Activated CD4-positive, alpha-beta T cell treated with anti-CD3 and anti-CD28 coated beads for 1 hour (primary cell): ENCODE measurements at regions not wholly inside any gene's neighbourhood (a gene's known extent, or its start where the extent isn't known, plus 50 kb on each side); places are given as distances from the start of the nearest gene placed in this dataset.
A peak's percentile ranks its signal among the peaks of the same experiment; 100 is the strongest.
"Not testable (repeated sequence)": the region's sequence is repeated elsewhere in the genome, so short reads cannot be mapped to it uniquely, and the experiment has no call there.

Source experiments
- DNase-seq: peaks from one replicate; pipeline ENCODE4 v3.0.0-alpha.2; 2020

DNA sequence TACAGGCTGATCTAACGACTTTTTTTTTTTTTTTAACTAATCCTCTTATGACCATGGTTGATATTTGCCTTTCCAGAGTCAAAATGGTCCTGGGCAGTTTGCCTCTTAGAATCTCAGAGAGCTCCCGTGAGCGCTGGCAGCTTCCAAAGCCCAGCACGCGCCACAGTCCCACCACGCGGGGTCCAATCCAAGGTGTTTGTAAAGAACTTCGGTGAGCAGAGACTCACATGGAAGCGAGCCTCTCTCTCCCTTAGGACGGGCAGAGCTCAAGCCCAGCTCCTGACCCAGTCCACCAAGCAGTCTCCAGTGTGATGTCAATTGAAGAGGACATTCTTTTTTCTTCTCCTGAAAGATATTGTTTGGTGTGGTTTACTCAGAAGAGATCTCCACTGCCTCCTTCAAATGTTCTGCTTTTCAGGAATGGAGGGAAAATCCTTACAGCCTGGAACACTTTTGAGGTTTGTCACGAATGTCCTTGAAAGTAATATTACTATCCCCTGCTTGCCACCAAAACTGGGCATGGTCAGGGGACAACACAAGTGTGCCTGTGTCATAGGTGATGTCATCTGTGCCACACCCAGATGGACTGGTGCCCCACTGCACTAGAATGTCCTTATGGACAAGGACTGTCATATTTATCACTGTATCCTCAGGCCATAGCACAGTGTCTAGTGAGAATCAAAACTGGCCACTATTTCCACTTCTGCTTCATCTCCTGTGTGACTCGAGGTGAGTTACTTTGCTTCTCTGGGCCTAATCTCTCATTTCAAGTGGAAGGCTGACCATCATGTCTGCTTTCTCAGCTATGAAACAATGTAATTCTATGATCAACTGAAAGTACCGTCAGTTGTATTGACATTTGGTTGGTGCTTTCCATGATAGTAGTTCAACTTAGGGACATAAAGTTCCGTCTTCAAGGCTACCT is 97.4 kb upstream of the EDEM3 start:
- no peak for DNase-seq

DNA sequence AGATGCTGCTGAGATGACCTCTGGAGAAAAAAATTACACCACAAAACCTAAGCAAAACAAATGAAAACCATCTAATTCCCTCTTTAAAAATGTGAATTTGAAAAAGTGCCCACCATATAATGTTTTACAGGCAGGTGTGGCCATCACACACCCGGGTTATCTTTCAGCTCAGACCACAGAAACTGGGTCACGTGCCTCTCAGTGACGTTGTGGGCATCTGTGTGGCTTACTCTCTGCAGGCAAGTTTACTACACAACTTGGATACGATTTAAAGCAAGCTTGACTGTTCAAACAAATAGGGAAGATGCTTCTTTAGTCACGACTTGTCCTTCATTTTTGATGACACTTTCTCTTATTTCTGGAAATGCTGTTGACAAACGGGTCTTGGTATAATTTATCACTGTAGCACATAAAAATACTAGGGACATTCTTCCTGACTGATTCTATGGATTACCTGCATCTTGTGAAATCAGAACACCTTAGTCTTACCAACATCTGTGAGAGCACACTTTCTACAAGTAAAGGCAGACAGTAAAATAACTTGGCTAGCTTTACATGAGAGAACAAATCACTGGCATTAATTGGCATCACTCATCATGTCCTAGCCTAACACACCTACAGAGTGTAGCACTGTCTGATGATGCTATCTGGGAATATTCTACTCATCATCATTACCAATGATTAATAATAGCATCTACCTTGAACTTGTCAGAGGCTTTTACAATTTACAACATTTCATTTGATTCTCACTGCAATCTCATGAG is 89.3 kb upstream of the EDEM3 start:
- peak; percentile 25 for DNase-seq

DNA sequence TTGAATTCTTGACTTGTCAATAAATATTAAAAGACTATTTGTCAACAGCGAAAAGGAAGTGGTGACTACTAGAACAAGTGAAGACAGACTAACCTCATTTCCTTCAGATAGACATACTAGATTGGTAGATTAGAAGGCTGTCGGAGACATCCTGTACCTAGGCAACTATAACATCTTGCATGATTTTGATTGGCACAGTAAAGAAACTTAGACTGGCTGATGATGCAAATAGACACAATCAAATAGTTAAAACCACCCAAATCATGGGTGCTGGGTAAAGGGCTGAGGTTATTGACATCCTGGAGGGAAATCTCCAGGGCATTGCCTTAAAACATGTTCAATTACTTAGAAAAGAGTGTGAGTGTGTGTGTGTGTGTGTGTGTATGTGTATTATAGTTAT is 85.9 kb upstream of the EDEM3 start:
- no peak for DNase-seq

DNA sequence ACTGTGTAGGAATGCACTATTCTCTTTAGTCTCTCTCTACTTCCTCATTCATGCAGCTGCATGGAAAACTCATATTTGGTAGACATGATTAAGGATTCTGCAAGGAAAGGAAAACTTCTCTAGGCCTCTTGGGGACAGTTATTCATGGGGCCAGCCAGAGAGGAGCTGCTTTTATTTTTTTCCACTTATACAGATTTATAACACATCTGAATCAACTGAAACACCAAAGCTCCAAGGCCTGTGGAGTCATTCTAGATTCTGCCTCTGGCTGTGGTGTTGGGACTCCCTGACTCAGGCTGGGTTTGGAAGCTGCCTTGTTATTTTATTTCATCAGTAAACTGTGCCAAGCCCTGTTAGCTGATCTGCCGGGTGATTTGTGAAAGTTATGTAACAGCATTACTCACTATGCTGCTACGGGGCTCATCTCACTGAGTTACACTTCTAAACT is 83.9 kb upstream of the EDEM3 start:
- DNase-seq = no peak

DNA sequence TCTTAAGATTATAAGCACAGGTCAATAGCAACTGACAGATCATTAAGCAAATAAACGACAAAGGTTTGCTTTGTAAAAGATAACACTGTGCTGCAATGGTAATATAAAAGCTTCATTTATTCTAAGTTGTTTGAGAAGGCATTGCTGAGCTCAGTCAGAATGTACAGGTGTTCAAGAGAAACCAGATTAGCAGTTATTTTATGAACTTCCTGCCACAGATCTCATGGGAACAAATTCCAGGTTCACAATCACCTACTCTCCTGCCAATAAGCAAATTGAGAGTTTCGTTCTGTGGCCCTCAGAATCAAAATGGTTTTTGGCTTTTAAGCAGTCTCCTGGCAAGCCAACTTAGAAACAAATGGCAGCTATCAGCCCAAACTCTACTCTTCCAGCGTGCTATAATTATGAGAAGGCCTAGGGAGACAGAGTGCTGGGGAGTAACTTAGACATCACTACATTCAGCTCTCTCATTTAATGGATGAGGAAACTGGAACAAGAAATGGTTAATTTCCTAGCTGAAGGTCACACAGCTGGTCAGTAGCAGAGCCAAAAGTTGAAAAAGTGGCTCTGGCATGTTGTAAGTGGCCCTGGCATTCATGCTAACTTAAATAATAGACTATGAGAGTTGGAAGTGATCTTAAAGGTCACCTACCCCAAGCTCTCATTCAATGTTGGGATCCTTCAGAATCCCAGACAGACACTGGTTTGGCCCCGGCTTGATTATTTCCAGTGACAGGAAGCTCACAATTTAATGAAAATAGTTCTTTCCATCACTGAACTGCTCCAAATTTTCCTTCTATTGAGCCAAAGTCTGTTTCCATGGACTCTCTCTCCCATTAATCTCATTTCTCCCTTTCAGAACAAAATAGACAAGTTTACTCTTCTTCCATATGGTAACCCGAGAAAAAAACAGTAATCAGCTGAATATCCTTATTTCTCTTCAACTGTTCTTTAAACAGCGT is 82.6 kb upstream of the EDEM3 start:
- DNase-seq = no peak

DNA sequence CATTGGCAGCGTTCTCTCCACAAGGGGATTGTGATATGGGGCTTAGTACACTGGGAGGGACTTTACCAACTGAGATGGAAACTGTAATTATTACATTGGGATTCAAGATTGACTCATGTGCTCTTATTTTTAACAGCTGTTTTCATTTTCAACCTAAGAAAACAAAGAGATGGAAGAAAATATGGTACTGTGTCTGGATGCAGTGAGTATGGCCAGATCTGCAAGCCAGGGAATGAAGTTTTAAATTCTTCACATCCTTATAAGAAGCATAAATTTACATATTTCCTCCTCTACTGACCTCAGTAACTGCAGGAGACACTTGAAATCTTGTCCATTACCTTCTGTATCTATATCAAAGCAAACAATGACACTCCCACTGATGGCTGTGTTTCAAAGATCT is 81.5 kb upstream of the EDEM3 start:
- no peak for DNase-seq

DNA sequence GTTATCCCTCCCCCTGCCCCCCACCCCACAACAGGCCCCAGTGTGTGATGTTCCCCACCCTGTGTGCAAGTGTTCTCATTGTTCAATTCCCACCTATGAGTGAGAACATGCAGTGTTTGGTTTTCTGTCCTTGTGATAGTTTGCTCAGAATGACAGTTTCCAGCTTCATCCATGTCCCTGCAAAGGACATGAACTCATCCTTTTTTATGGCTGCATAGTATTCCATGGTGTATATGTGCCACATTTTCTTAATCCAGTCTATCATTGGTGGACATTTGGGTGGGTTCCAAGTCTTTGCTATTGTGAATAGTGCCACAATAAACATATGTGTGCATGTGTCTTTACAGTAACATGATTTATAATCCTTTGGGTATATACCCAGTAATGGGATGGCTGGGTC is 79.3 kb upstream of the EDEM3 start:
- DNase-seq = not testable (repeated sequence)

DNA sequence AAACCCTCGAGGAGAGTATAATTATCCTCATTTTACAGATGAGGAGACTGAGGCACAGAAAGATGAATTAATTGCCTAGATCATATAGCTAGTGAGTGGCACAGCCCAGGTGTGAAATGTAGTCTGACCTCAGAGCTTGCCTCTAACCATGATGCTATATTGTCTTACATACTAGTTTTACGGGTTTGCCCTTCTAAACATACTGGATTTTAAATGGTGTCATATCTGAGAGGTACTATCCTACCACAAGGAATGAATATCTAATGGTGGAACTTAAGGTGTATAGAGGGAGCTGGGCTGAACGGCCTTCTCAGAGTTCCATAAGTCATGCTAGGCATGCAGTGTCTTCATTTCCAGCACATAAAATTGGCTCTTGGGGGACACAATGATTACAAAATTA is 77.9 kb upstream of the EDEM3 start:
- no peak for DNase-seq

DNA sequence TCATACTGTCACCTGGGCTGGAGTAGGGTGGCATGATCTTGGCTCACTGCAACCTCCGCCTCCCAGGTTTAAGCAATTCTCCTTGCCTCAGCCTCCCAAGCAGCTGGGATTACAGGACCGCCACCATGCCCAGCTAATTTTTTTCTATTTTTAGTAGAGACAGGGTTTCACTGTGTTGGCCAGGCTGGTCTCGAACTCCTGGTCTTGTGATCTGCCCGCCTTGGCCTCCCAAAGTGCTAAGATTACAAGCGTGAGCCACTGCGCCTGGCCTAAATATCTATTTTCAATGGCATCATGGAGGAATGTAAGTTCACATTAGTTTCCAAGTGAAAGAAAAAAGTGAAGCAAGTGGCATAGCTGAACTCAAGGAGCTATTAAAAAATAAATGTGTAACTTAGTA is 74.8 kb upstream of the EDEM3 start:
- not testable (repeated sequence) for DNase-seq

DNA sequence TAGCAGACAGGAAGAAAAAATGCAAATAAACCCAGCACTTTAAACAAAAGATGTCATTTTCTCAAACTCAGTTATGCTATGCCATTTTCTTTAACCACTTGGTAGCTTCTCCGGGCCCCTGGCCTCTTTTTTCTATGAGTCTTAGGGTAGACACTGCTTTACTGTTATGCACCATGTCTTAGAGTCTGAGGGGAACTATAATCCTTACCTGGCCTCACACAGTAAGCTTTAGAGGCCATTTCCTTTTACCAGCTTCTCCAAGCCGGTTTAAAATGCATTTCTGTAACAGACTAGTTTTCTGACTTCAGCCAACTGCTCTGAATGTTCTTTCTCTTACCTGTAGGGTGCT is 73.7 kb upstream of the EDEM3 start:
- DNase-seq = no peak

DNA sequence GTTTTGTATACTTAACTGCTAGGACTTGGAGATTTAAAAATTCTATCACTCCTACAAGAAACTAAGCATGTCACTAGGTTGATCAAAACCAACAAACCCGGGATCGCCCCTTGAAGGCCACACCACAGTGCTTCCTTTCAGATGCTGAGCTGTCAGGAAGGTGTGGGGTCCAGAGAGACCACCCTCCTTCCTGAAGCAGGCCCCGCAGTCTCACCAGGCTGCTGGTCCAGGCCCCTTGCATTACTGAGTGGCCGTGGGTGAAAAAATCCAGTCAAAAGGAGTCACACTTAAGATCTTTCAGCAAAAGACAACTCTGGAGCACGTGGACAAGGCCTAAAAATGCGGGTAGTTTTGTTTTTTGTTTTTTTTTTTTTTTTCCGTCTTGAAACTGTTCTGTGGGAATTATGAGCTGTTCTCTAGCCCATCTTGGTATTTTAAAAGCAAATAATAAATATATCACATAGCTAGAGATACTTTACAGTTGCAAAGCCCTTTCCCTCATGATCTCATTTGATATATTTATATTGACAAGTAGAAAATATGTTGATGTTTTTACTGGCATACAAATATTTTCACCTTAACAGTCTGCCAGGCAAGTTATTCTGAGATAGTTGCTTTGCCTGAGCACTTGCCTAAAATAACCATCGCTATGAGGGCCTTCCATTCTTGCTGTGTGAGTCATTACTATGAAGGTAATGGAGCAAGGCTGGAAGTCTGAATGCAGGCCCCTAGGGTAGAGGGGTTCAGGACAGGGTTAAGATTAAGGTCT is 73.1 kb upstream of the EDEM3 start:
- no peak for DNase-seq

DNA sequence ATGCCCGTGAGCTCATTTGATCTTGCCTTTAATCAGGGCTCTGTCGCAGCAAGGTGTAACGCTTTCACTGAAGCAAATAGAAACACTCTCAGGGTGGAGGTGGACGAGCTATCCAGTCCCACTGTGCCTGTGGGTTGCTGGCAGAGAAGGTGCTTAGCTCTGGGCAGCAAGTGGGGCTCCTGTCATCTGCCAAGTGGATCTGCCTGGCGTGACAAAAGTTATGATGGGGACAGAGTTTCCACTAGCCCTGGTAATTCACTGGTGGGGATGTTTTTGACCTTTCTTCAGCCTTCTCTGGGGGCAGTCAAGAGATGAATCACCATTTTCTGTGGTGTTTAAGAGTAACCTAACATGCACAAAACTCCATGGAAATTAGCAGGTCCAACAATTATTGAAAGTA is 71.3 kb upstream of the EDEM3 start:
- no peak for DNase-seq

DNA sequence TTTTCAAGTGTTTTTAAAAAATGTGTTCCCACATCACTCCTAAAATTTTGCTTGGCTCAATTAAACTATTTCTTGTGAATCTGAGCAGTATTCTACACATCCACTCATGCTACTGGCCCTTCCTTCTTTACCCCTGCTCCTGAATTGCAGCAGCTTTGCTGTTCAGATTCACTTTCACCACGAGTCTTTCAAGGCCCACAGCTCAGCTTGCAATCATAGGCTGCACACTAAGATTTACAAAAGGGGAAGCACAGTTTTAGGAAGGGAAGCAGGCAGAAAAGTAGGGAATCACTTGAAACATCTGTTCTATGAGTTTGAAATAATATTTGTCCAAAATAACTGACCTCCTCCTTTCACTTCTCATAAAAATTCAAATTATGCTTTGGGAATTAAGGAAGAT is 70.9 kb upstream of the EDEM3 start:
- no peak for DNase-seq

DNA sequence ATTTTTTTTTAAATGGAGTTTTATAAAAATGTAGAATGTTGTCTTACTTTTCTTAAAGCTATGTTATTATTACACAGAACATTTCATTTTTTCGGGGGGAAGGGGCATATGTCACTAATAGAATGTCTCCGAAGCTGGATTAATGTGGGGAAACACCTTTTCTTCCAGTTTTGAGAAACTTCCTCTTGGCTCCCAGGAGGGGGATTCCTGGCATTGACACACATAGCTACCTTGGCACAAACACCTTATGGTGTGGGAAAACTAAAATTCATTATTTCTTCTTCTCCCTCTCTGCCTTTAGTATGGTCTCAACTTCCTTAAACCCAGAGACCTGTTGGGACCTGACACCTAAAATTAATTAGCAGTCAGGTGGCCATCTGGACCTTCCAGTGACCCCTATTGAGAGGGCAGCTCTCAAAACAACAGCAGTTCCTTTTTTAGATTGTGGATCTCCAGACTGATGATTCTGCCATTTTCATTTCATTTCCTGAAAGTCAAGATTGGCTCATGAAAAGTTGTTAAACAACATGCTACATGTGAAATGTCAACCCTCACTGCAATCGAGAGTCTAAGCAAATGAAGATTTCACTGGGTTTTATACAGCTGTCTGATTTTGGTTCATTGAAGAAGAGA is 70.1 kb upstream of the EDEM3 start:
- DNase-seq = no peak

DNA sequence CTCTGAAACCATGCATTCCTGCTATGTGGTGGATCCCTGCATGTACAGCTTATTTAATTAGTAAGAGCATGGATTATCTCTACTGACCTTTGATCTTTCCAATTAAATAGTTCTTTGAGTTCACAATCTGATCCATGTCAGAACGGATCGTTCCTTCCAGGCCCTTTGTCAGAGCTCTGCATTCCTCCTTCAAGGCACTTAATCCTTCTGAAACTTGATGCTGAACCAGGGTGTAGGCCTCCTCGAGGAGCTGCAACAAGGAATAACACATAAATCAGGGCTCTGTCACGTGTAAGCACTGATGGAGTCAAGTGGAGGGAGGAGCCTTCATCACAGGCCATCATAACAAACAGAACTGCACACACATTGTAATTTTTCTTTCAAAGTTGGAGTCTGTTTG is 68.4 kb upstream of the EDEM3 start:
- DNase-seq = no peak

DNA sequence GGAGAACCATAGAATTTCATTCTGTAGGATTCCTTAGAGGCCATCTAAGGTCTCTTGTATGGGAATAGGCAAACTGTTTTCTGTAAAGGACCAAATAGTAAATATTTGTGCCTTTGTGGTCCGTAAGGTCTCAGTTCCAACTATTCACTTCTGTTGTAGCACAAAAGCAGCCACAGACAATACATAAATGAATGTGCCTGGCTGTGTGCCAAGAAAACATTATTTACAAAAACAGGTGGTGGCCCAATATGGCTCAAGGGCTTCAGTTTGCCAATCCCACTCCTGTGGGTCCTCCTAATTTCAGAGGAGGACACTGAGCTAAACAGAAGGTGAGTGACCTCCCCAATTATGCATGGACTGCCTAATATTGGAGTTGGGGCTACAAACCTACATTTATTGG is 67.6 kb upstream of the EDEM3 start:
- no peak for DNase-seq

DNA sequence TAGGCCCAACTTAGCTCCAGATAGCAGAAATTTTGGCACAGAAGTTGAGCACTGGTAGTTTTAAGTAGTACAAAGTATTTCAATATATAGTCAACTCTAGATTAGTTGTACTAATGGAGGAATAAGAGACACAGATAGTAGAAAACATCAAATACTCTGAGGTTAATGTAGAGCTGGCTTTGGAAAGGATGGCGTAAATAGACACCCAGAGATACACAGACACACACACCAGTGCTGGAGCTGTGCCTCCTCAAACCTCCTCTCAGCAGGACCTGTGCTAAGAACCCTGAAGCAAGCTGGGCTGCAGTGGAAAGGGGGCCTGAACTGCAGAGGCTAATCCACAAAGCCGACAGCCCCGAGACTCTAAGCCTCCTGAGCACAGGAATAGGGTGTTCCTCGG is 67.0 kb upstream of the EDEM3 start:
- DNase-seq = no peak

DNA sequence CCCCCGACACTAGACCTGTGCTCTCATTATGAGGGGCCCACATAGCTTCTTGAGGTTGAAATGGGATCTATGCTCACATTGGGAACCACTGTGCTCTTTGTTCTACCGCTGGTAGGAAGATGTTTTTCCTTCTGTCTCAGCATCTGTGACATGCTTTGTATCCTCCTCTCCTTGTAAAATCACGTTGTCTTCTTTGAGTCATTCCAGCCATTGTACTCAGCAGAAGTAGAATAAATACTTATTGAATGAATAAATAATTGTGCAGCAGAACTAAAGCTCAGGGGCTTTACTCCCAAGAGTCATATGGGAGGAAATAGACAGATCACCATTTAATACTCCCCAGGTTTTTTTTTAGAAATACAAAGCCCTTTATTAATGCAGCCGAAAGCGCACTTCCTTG is 66.3 kb upstream of the EDEM3 start:
- no peak for DNase-seq

DNA sequence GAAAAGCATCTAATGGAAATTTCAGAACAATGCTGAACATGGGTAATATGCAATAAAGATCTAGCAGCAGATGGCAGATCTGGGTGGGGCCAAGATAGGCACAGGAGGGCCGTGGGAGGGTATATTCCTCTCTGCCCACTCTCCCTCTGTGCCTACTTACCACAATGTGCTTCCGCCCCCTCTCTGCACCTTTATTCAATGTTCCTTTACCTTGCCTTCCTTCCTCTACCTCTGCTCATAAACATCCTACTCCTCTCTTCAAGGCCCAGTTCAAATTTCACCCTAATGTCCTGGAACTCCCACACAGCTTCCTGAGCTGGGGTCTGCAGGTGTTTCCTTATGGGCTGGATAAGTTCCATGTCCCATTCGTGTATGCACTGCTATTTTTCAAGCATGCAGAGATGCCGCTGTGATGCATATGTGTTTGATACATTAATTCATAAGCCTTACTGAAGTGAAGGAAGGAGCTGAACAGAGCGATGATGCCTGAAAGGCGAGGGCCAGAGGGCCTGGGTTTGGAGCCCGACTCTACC is 65.6 kb upstream of the EDEM3 start:
- DNase-seq = no peak

DNA sequence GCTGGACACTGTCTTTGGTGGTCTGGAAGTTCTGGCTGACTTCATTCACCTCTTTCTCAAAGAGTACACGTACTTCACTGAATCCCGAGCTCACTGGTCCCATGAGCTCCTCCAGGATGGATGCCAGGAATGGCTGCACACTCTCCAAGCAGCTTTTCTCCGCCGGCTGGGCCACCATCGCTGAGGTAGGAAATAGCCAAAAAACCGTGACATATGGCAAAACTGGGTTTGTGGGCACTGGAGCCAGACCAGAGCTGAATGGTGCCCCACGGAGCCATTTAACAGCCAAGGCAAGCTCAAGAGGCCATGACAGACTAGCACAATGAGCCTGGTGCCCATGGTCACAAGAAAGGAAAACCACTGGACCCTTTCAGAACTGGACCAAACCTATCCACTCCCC is 64.0 kb upstream of the EDEM3 start:
- no peak for DNase-seq

DNA sequence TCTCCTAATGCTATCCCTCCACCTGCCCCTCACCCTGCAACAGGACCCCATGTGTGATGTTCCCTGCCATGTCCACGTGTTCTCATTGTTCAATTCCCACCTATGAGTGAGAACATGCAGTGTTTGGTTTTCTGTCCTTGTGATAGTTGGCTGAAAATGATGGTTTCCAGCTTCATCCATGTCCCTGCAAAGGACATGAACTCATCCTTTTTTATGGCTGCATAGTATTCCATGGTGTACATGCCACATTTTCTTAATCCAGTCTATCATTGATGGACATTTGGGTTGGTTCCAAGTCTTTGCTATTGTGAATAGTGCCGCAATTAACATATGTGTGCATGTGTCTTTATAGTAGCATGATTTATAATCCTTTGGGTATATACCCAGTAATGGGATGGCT is 62.3 kb upstream of the EDEM3 start:
- not testable (repeated sequence) for DNase-seq
